Heart left ventricle (tissue), 13 donors: ENCODE measurements at regions not wholly inside any gene's neighbourhood (a gene's known extent, or its start where the extent isn't known, plus 50 kb on each side); places are given as distances from the start of the nearest gene placed in this dataset.

ENCODE experiments used
- POLR2A ChIP-seq, 2 donors: fragments of 450-650 bp; IDR thresholded peaks; one replicate each; pipeline ENCODE4 v1.6.1; 2017; ENCODE audit warnings: antibody characterized with exemption in 2 of 2, mild to moderate bottlenecking in 2 of 2, moderate library complexity in 2 of 2
- TF ChIP-seq, protein P1 (sequence below), 12 donors: fragments of 200-600 bp; sonication (generic) in 4 of 12; IDR thresholded peaks; one replicate each; pipeline versions ENCODE4 v1.5.0 to v1.8.0; 2018 to 2022; ENCODE audit warnings: antibody characterized with exemption in 12 of 12, mild to moderate bottlenecking in 5 of 12
- donor health status: ischemic (EF 13 %, LVEDD 7.1; RV severe dilation, severe dysfunction).
- donor health status: DM: no; HTN: yes; CAD: no.
- donor health status: DM: no; HTN: no; CAD: no.
- donor health status: ischemic (EF 25% LVEDD 6.9; RV normal size, moderate dysfunction).
- donor health status: ischemic (EF 25% LVEDD 5.7; RV mildly dilated, moderate dysfunction).
- donor health status: ischemic (EF 35%, LVEDD 5.7; RV mildly dilated, moderate dysfunction).
- donor health status: nonischemic (EF 11% LVEDD 7.7; RV severe dilation, severe dysfunction).
- donor health status: DM: yes; HTN: yes; CAD: no.
- donor health status: PGD.
- donor health status: ischemic (EF 29% LVEDD 5.4; RV normal size, mild dysfunction).
- donor health status: nonischemic (EF 23%, LVEDD 6.1; RV moderate dilation, normal function).

DNA sequence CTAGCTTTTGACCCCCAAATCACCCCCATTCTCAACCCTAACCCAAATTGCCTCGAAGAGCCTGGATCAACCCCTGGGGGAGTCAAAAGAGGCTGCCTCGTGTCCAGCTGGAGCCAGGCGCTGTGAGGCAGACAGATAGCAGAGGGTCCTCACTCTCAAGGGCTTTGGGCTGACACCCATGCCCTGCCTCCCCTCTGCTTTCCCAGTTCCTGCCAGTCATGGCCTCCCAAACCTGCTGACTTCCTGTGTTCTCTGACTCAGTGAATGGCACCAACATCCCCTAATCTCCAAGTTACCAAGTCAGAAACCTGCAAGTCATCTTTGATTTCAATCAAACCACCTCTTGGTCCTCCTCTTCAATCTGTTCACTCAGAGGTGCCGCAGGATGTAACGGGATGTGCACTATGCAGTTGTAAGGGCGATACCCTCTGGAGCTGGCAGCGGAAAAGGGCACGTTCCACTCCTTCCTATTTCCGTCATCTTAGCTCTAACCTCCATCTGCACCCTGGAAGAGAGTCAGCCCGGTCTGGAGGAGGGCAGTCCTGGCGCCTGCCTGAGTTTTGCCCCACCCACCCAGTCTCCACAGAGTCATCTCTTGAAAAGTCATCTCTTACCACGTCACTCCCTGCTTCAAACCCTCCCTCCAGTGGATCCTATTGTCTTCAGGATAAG is 52.4 kb upstream of the FAM174B start:
- TF ChIP-seq, protein P1, sequence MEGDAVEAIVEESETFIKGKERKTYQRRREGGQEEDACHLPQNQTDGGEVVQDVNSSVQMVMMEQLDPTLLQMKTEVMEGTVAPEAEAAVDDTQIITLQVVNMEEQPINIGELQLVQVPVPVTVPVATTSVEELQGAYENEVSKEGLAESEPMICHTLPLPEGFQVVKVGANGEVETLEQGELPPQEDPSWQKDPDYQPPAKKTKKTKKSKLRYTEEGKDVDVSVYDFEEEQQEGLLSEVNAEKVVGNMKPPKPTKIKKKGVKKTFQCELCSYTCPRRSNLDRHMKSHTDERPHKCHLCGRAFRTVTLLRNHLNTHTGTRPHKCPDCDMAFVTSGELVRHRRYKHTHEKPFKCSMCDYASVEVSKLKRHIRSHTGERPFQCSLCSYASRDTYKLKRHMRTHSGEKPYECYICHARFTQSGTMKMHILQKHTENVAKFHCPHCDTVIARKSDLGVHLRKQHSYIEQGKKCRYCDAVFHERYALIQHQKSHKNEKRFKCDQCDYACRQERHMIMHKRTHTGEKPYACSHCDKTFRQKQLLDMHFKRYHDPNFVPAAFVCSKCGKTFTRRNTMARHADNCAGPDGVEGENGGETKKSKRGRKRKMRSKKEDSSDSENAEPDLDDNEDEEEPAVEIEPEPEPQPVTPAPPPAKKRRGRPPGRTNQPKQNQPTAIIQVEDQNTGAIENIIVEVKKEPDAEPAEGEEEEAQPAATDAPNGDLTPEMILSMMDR (IDR thresholded peaks at IDR 0.05): no peak
- no peak for TF ChIP-seq POLR2A (IDR thresholded peaks at IDR 0.05)
